ENCODE measurements at regions not wholly inside any gene's neighbourhood (a gene's known extent, or its start where the extent isn't known, plus 50 kb on each side); places are given as distances from the start of the nearest gene placed in this dataset.

- DNase-seq: no peak
These were observed 113.1 kb upstream of the PTPN1 start for GRCh38 chr20:50397058-50397457.

GRCh38 chr20:50398064-50398463, 112.1 kb upstream of the PTPN1 start:
- DNase-seq: no peak

- no peak for DNase-seq
These were observed 111.7 kb upstream of the PTPN1 start for GRCh38 chr20:50398471-50398820.

- no peak for DNase-seq
These were observed 111.2 kb upstream of the PTPN1 start for GRCh38 chr20:50398821-50399554.

GRCh38 chr20:50399555-50399916, 110.6 kb upstream of the PTPN1 start:
- no peak for DNase-seq

GRCh38 chr20:50399917-50400704, 110.1 kb upstream of the PTPN1 start:
- no peak for DNase-seq

GRCh38 chr20:50400705-50401586, 109.2 kb upstream of the PTPN1 start:
- DNase-seq: no peak

- DNase-seq: no peak
These were observed 108.4 kb upstream of the PTPN1 start for GRCh38 chr20:50401587-50402418.

GRCh38 chr20:50403565-50404418, 106.4 kb upstream of the PTPN1 start:
- DNase-seq: no peak

- DNase-seq: no peak
These were observed 105.6 kb upstream of the PTPN1 start for GRCh38 chr20:50404419-50405234.

- DNase-seq: no peak
These were observed 104.8 kb upstream of the PTPN1 start for GRCh38 chr20:50405235-50405914.

- DNase-seq: no peak
These were observed 104.1 kb upstream of the PTPN1 start for GRCh38 chr20:50405915-50406609.

- DNase-seq: no peak
These were observed 103.5 kb upstream of the PTPN1 start for GRCh38 chr20:50406610-50407136.

GRCh38 chr20:50408526-50409364, 101.4 kb upstream of the PTPN1 start:
- DNase-seq: no peak

- DNase-seq: no peak
These were observed 100.7 kb upstream of the PTPN1 start for GRCh38 chr20:50409495-50409894.

- DNase-seq: no peak
These were observed 99.8 kb upstream of the PTPN1 start for GRCh38 chr20:50410343-50410742.

- no peak for DNase-seq
These were observed 98.1 kb upstream of the PTPN1 start for GRCh38 chr20:50412069-50412468.

GRCh38 chr20:50412499-50412898, 97.7 kb upstream of the PTPN1 start:
- no peak for DNase-seq

All from NCI-H2029 treated with DMSO at 0.1 percent for 48 hours (cell line).